Activated naive CD8-positive, alpha-beta T cell treated with anti-CD3 and anti-CD28 coated beads, Interleukin-2, amount 10 ng/mL, durations not matched to agents 7 days and 5 days (primary cell): ENCODE measurements at regions not wholly inside any gene's neighbourhood (a gene's known extent, or its start where the extent isn't known, plus 50 kb on each side); places are given as distances from the start of the nearest gene placed in this dataset.

ENCODE experiments used
- ATAC-seq: fragments of 150-1000 bp; cut with Tn5 transposase; one replicate; pipeline ENCODE4 v1.10.0; 2021; ENCODE audit warnings: low read depth, moderate library complexity
- POLR2A ChIA-PET: fragments of 350-600 bp; sonication (Branson Sonifier 250); formaldehyde crosslinking; loops from one replicate; lab custom pipeline; 2021; ENCODE audit warnings: antibody characterized with exemption; lab: Charles Lee
- DNase-seq: peaks from one replicate; pipeline ENCODE4 v3.0.0; 2021
- H3K27ac Mint-ChIP-seq: one replicate; pipeline ENCODE4 v1.8.0; 2022; ENCODE audit warnings: mild to moderate bottlenecking, mixed read lengths
- H3K27me3 Mint-ChIP-seq: one replicate; pipeline ENCODE4 v1.8.0; 2022; ENCODE audit warnings: mild to moderate bottlenecking, moderate library complexity, mixed read lengths
- H3K36me3 Mint-ChIP-seq: one replicate; pipeline ENCODE4 v1.8.0; 2021; ENCODE audit warnings: mild to moderate bottlenecking, mixed read lengths
- H3K4me1 Mint-ChIP-seq: one replicate; pipeline ENCODE4 v1.8.0; 2021; ENCODE audit warnings: mixed read lengths
- H3K4me3 Mint-ChIP-seq: one replicate; pipeline ENCODE4 v1.8.0; 2022; ENCODE audit warnings: mild to moderate bottlenecking, moderate library complexity, mixed read lengths
- H3K9me3 Mint-ChIP-seq: one replicate; pipeline ENCODE4 v1.8.0; 2021; ENCODE audit warnings: mixed read lengths

GRCh38 chr21:38598413-38598812 is 100.1 kb upstream of the ERG start:
- peaks cover 3% of the 10 kb centered on the region for H3K4me1 Mint-ChIP-seq
- H3K4me3 Mint-ChIP-seq: no peak overlapping the region
- no peak for DNase-seq
- no peaks in the 10 kb centered on the region for H3K9me3 Mint-ChIP-seq
- POLR2A ChIA-PET: no interaction called here
- no peak for ATAC-seq
- no peak overlapping the region for H3K27ac Mint-ChIP-seq
- H3K36me3 Mint-ChIP-seq: no peaks in the 10 kb centered on the region
- H3K27me3 Mint-ChIP-seq: peaks cover 7% of the 10 kb centered on the region

DNA sequence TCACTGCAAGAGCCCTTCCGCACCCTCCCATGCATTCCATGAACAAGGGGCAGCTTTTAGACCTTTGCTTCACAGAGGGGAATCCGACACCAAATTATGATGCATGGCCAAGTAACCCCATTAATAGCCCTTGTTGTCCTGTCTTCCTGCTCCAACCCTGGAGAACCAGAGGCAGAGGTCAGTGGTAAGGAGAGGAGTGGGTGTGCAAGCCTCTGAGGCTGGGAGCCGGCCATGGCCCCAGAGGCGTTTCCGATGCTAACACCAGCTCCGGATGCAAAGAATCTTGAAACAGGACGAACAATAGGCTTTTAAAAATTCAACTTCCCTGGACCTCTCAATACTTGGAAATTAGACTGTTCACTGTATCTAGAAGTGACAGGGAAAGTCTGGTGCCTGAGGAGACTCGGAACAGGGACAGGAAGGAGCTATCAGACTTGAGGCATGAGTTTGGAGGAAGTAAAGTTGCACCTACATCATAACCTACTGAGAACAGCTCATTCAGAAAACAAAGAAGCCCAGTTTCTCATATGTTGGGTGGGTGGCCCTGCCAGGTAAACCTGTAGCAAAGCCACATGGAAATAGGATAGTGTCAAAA is 101.2 kb upstream of the ERG start:
- no peak overlapping the region for H3K27ac Mint-ChIP-seq
- no peaks in the 10 kb centered on the region for H3K9me3 Mint-ChIP-seq
- no peaks in the 10 kb centered on the region for H3K36me3 Mint-ChIP-seq
- peaks cover 3% of the 10 kb centered on the region for H3K27me3 Mint-ChIP-seq
- POLR2A ChIA-PET: no interaction called here
- no peak overlapping the region for H3K4me3 Mint-ChIP-seq
- DNase-seq (no peak), ATAC-seq (no peak)
- H3K4me1 Mint-ChIP-seq: peaks cover 3% of the 10 kb centered on the region

GRCh38 chr21:38600106-38600505 is 101.8 kb upstream of the ERG start:
- no peak overlapping the region for H3K4me3 Mint-ChIP-seq
- no peak overlapping the region for H3K27ac Mint-ChIP-seq
- ATAC-seq: no peak
- no peaks in the 10 kb centered on the region for H3K36me3 Mint-ChIP-seq
- H3K4me1 Mint-ChIP-seq: peaks cover 3% of the 10 kb centered on the region
- H3K9me3 Mint-ChIP-seq: no peaks in the 10 kb centered on the region
- DNase-seq: no peak
- H3K27me3 Mint-ChIP-seq: peaks cover 3% of the 10 kb centered on the region
- POLR2A ChIA-PET: no interaction called here

- Mint-ChIP-seq H3K4me3 (no peak overlapping the region), H3K27ac (no peak overlapping the region), H3K36me3 (no peaks in the 10 kb centered on the region), H3K4me1 (no peaks in the 10 kb centered on the region), H3K27me3 (no peaks in the 10 kb centered on the region), H3K9me3 (no peaks in the 10 kb centered on the region)
- DNase-seq (no peak), ATAC-seq (no peak)
- POLR2A ChIA-PET: no interaction called here
Observed at GRCh38 chr21:38605236-38605635, 107.0 kb upstream of the ERG start.

DNA sequence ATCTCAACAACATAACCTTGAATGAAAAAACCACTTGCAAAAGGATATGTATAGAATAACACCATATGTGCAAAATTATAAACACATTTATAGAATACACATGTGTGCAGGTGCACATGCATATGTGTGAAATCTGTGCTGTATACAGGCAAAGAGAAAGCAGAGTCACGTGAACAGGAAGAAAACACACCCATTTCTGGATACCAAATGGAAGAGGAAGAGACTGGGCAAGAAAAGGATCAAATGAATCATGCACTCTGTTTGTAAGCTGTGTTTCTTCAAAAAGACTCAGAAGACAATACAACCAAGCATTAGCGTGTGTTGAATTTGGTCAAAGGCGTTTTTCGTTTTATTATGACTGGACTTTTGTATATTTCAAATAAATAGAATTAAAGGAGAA is 111.3 kb upstream of the ERG start:
- POLR2A ChIA-PET: no interaction called here
- ATAC-seq: no peak
- Mint-ChIP-seq H3K9me3 (no peaks in the 10 kb centered on the region), H3K4me1 (no peaks in the 10 kb centered on the region), H3K27me3 (peaks cover 1% of the 10 kb centered on the region), H3K36me3 (no peaks in the 10 kb centered on the region), H3K27ac (no peak overlapping the region), H3K4me3 (no peak overlapping the region)
- DNase-seq: no peak

GRCh38 chr21:38610623-38611251 is 112.5 kb upstream of the ERG start:
- Mint-ChIP-seq H3K36me3 (no peaks in the 10 kb centered on the region), H3K27me3 (peaks cover 3% of the 10 kb centered on the region), H3K9me3 (no peaks in the 10 kb centered on the region), H3K4me3 (no peak overlapping the region), H3K4me1 (no peaks in the 10 kb centered on the region), H3K27ac (no peak overlapping the region)
- POLR2A ChIA-PET: no interaction called here
- no peak for ATAC-seq
- no peak for DNase-seq

- no peak overlapping the region for H3K27ac Mint-ChIP-seq
- ATAC-seq (no peak), DNase-seq (no peak)
- peaks cover 3% of the 10 kb centered on the region for H3K27me3 Mint-ChIP-seq
- H3K4me3 Mint-ChIP-seq: no peak overlapping the region
- no peaks in the 10 kb centered on the region for H3K4me1 Mint-ChIP-seq
- POLR2A ChIA-PET: no interaction called here
- H3K9me3 Mint-ChIP-seq: no peaks in the 10 kb centered on the region
- no peaks in the 10 kb centered on the region for H3K36me3 Mint-ChIP-seq
Observed at GRCh38 chr21:38611277-38611676, 113.0 kb upstream of the ERG start.

DNA sequence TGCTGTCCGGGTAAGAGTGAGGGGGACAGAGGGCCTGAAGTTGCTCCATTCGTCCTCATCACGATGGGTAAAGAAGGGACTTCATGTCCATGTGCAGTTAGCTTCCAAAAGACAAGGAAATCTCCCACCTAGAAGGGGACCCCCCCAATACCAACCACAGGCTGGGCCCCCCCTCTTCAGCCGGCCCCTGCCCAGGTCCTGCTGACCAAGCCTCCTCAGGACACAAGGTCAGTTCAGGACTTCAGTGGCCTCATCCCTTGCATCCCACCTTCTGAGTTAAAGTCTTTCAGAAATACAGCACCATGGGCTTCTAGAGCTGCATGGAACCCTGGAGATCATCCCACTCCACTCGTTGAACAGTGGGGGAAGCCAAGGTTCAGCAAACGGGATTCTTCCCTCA is 115.4 kb upstream of the ERG start:
- Mint-ChIP-seq H3K4me1 (no peaks in the 10 kb centered on the region), H3K9me3 (no peaks in the 10 kb centered on the region), H3K27ac (no peak overlapping the region), H3K27me3 (peaks cover 3% of the 10 kb centered on the region), H3K4me3 (no peak overlapping the region), H3K36me3 (no peaks in the 10 kb centered on the region)
- DNase-seq (no peak), ATAC-seq (no peak)
- POLR2A ChIA-PET: no interaction called here

DNA sequence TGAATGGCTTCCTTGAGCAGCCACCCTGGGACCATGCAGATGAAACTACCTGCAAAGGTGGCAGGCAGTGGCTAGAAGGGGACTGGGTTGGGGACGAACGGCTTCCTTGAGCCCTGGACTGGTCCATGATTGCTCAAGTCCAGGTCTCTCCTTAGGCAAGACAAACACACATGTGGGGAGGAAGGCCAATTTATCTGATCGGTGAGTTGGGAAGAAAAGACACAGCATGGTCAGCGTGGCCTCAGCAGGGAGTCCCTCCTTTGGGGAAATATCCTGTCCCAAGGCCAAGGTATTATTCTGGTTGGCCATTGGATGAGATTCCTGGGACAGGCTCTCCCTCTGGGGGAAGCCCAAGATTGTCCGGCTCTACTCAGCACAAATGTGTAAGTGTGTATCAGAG is 116.3 kb upstream of the ERG start:
- Mint-ChIP-seq H3K4me3 (no peak overlapping the region), H3K4me1 (no peaks in the 10 kb centered on the region), H3K36me3 (no peaks in the 10 kb centered on the region), H3K9me3 (no peaks in the 10 kb centered on the region), H3K27me3 (peaks cover 5% of the 10 kb centered on the region), H3K27ac (no peak overlapping the region)
- POLR2A ChIA-PET: no interaction called here
- ATAC-seq (no peak), DNase-seq (no peak)

DNA sequence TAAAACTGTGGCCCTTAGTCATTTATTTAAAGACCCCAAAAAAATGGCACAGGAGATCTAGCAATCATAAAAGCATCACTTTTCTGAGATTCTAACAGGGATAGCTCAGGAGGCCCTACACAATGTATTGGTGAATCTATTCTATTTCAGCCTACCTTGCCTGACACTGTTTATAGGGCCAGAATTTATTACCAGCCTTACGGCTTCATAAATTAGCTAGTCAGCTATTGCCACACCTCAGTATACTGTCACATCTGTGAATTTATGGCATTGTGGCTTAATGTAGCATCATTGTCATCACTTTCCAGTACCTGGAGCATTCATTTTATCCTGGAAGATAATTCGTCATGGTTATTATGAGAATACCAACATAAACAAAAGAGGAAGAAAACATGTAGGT is 121.2 kb upstream of the ERG start:
- POLR2A ChIA-PET: no interaction called here
- no peak for ATAC-seq
- H3K4me1 Mint-ChIP-seq: no peaks in the 10 kb centered on the region
- H3K36me3 Mint-ChIP-seq: no peaks in the 10 kb centered on the region
- H3K27ac Mint-ChIP-seq: no peak overlapping the region
- H3K4me3 Mint-ChIP-seq: no peak overlapping the region
- DNase-seq: no peak
- no peaks in the 10 kb centered on the region for H3K9me3 Mint-ChIP-seq
- H3K27me3 Mint-ChIP-seq: peaks cover 5% of the 10 kb centered on the region

GRCh38 chr21:38619992-38620479 is 121.8 kb upstream of the ERG start:
- Mint-ChIP-seq H3K27ac (no peak overlapping the region), H3K4me1 (peaks cover 1% of the 10 kb centered on the region), H3K4me3 (no peak overlapping the region), H3K27me3 (peaks cover 2% of the 10 kb centered on the region), H3K9me3 (no peaks in the 10 kb centered on the region), H3K36me3 (no peaks in the 10 kb centered on the region)
- POLR2A ChIA-PET: no interaction called here
- ATAC-seq: no peak
- DNase-seq: no peak

DNA sequence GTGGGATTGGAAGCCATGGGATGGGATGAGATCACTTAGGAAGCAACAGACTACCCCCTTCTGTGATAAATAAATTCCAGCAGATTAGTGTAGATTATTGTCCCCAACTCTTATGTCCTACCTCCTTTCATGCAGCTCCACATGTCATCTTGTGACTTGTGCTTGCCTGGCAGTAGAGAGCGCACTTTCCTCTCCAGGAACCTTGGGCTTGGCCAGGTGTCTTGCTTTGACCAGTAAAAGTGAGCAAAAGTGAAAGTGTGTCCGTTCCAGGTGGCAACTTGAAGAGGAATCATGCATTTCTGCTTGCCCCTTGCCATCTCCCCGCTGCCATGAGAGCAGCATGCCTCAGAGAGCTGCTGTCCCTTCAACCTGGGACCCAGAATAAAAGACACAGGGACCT is 122.9 kb upstream of the ERG start:
- Mint-ChIP-seq H3K36me3 (no peaks in the 10 kb centered on the region), H3K4me1 (peaks cover 1% of the 10 kb centered on the region), H3K27me3 (peaks cover 2% of the 10 kb centered on the region), H3K4me3 (no peak overlapping the region), H3K27ac (no peak overlapping the region), H3K9me3 (no peaks in the 10 kb centered on the region)
- POLR2A ChIA-PET: no interaction called here
- no peak for DNase-seq
- ATAC-seq: no peak

DNA sequence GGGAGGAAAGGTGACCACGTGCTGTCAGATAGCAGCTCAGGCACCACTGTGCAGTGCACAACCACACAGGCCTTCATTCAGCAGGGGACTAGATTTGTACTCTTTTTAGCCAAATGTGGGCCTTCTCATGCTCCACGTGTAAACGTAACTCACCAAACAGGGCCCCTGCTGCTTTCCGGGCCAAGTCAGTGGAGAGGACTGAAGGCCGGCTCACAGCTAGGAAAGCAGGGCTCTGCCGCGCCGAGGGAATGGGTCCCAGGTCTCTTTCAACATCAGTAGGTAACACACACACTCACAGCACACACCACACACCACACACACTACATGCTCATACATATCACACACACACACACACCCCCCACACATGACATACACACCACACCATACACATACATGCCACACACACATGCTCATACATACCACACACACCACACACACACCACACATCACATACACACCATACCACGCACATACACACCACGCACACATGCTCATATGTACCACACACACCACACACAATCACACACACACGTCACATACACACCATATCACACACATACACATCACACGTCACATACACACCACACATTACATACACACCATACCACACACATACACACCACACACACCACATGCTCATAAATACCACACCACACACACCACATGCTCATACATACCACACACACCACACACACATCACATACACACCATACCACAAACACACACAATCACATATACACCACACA is 124.0 kb upstream of the ERG start:
- Mint-ChIP-seq H3K27me3 (peaks cover 2% of the 10 kb centered on the region), H3K4me1 (peaks cover 1% of the 10 kb centered on the region), H3K4me3 (no peak overlapping the region), H3K27ac (no peak overlapping the region), H3K9me3 (no peaks in the 10 kb centered on the region), H3K36me3 (no peaks in the 10 kb centered on the region)
- ATAC-seq (no peak), DNase-seq (no peak)
- POLR2A ChIA-PET: interaction anchor here (0.6 kb wide), 1 partner anchor 423 kb away, joined by 3 read pairs; no protein-coding TSS in a partner anchor

DNA sequence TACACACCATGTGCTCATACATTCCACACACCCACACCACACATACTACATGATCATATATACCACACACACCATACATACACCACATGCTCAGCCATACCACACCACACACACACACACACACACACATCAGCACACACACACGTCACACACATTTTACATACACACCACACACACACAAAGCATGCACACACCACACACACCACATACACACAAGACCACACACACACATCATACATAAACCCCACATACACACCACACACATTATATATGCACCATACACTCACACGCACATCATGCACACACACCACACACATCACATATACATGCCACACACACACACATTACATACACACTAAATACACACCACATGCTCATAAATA is 124.5 kb upstream of the ERG start:
- ATAC-seq (no peak), DNase-seq (no peak)
- no peaks in the 10 kb centered on the region for H3K9me3 Mint-ChIP-seq
- no peak overlapping the region for H3K4me3 Mint-ChIP-seq
- H3K36me3 Mint-ChIP-seq: no peaks in the 10 kb centered on the region
- peaks cover 2% of the 10 kb centered on the region for H3K27me3 Mint-ChIP-seq
- H3K27ac Mint-ChIP-seq: no peak overlapping the region
- POLR2A ChIA-PET: no interaction called here
- H3K4me1 Mint-ChIP-seq: peaks cover 1% of the 10 kb centered on the region
